A549 (cell line): ENCODE measurements at regions not wholly inside any gene's neighbourhood (a gene's known extent, or its start where the extent isn't known, plus 50 kb on each side); places are given as distances from the start of the nearest gene placed in this dataset.
"Not testable (repeated sequence)": the region's sequence is repeated elsewhere in the genome, so short reads cannot be mapped to it uniquely, and the experiment has no call there.

Experiments used
- CBX2 ChIP-seq: fragments of 200-600 bp; sonication (generic); IDR thresholded peaks from 2 replicates; pipeline ENCODE4 v1.6.1; 2016; ENCODE audit warnings: low read depth, mild to moderate bottlenecking, borderline replicate concordance
- CEBPB ChIP-seq, 2 experiments: fragments of >200 bp in 1 of 2; sonication (Bioruptor Twin) in 1 of 2; formaldehyde crosslinking in 1 of 2; IDR thresholded peaks; 2 replicates each; pipeline ENCODE4 v1.6.1; 2012 to 2016
- CTCF ChIP-seq: fragments of >200 bp; sonication (Bioruptor Twin); formaldehyde crosslinking; IDR thresholded peaks from 3 replicates; pipeline ENCODE4 v1.5.1; 2016
- E2F6 ChIP-seq: IDR thresholded peaks from 2 replicates; pipeline ENCODE4 v1.6.1; 2012; ENCODE audit warnings: low read depth, borderline replicate concordance
- FOSL2 ChIP-seq, 2 experiments: fragments of 450-650 bp in 1 of 2; fragments of >200 bp in 1 of 2; sonication (Bioruptor Twin) in 1 of 2; formaldehyde crosslinking; IDR thresholded peaks; 2 replicates each; pipeline versions ENCODE4 v1.5.0 to v1.6.1; 2016 to 2020; ENCODE audit warnings: mild to moderate bottlenecking in 1 of 2, moderate library complexity in 1 of 2
- MAFK ChIP-seq: fragments of 450-650 bp; IDR thresholded peaks from 2 replicates; pipeline ENCODE4 v1.6.1; 2014; ENCODE audit not compliant: partially characterized antibody
- MAX ChIP-seq: IDR thresholded peaks from 2 replicates; pipeline ENCODE4 v1.6.1; 2012
- NR3C1 ChIP-seq: fragments of >200 bp; sonication (Bioruptor Twin); formaldehyde crosslinking; IDR thresholded peaks from 3 replicates; pipeline ENCODE4 v1.6.1; 2017
- POLR2A ChIP-seq: IDR thresholded peaks from 2 replicates; pipeline ENCODE4 v1.6.1; 2012; ENCODE audit warnings: mild to moderate bottlenecking, low read length
- REST ChIP-seq: fragments of 200-600 bp; sonication (generic); IDR thresholded peaks from 2 replicates; pipeline ENCODE4 v1.6.1; 2016; ENCODE audit warnings: antibody characterized with exemption, mild to moderate bottlenecking, moderate library complexity
- RNF2 ChIP-seq: fragments of 200-600 bp; sonication (generic); IDR thresholded peaks from 2 replicates; pipeline ENCODE4 v1.6.1; 2016; ENCODE audit warnings: low read depth, mild to moderate bottlenecking, antibody characterized with exemption, moderate library complexity, borderline replicate concordance
- SREBF2 ChIP-seq: fragments of 450-650 bp; IDR thresholded peaks from 2 replicates; pipeline ENCODE4 v1.6.1; 2014; ENCODE audit warnings: mild to moderate bottlenecking, moderate library complexity
- USF2 ChIP-seq: fragments of 450-650 bp; IDR thresholded peaks from 2 replicates; pipeline ENCODE4 v1.6.1; 2014; ENCODE audit warnings: antibody characterized with exemption
- ZFP36 ChIP-seq: fragments of 450-650 bp; IDR thresholded peaks from 2 replicates; pipeline ENCODE4 v1.6.1; 2014; ENCODE audit warnings: borderline replicate concordance; ENCODE audit not compliant: partially characterized antibody

- not testable (repeated sequence) for TF ChIP-seq MAX; SREBF2; CBX2; REST; CTCF; MAFK; CEBPB (IDR thresholded peaks at IDR 0.05); RNF2; POLR2A; E2F6; USF2; NR3C1; ZFP36; FOSL2 (IDR thresholded peaks at IDR 0.05); FOSL2 (CRISPR knock-in tag; IDR thresholded peaks at IDR 0.05)
These were observed 104.3 kb upstream of the UNC5B start for GRCh38 chr10:71108042-71108441.
